Spinal cord (tissue), 9 donors: ENCODE measurements at regions not wholly inside any gene's neighbourhood (a gene's known extent, or its start where the extent isn't known, plus 50 kb on each side); places are given as distances from the start of the nearest gene placed in this dataset.

Experiments
- DNase-seq, 6 donors: peaks; one replicate each; pipeline versions ENCODE4 v3.0.0 to v3.0.0-alpha.2; 2013 to 2015; ENCODE audit warnings: low spot score in 6 of 6, low read depth in 4 of 6
- H3K27ac ChIP-seq: one replicate; pipeline ENCODE4 v1.5.1; 2013; ENCODE audit warnings: low read depth, low read length, control low read depth
- H3K27me3 ChIP-seq: one replicate; pipeline ENCODE4 v1.6.1; 2013; ENCODE audit warnings: low read length; ENCODE audit not compliant: control insufficient read depth, insufficient read depth
- H3K36me3 ChIP-seq: one replicate; pipeline ENCODE4 v1.6.1; 2013; ENCODE audit warnings: low read length; ENCODE audit not compliant: control insufficient read depth, insufficient read depth
- H3K4me1 ChIP-seq: one replicate; pipeline ENCODE4 v1.6.1; 2013; ENCODE audit warnings: low read length; ENCODE audit not compliant: control insufficient read depth, insufficient read depth
- H3K4me3 ChIP-seq: one replicate; pipeline ENCODE4 v1.5.1; 2013; ENCODE audit warnings: low read depth, low read length, control low read depth
- H3K9me3 ChIP-seq: one replicate; pipeline ENCODE4 v1.6.1; 2013; ENCODE audit warnings: low read length; ENCODE audit not compliant: control insufficient read depth, insufficient read depth
- WGBS: methylation state at CpG from one replicate; pipeline ENCODE4 v1.1.5; 2013; ENCODE audit warnings: missing lambda C conversion rate; ENCODE audit not compliant: insufficient coverage; 5-methylcytosine and 5-hydroxymethylcytosine counted together
- donor health status: healthy.

GRCh38 chr3:94709249-94709902 is 646.5 kb downstream of the NSUN3 start:
- no peaks in the 10 kb centered on the region for H3K27me3 ChIP-seq
- no peaks in the 10 kb centered on the region for H3K4me1 ChIP-seq
- H3K4me3 ChIP-seq: no peak overlapping the region
- WGBS: 14% methylated on average over 1 of the region's 1 CpG
- no peaks in the 10 kb centered on the region for H3K9me3 ChIP-seq
- no peaks in the 10 kb centered on the region for H3K36me3 ChIP-seq
- no peak overlapping the region for H3K27ac ChIP-seq
- DNase-seq: no peak

DNA sequence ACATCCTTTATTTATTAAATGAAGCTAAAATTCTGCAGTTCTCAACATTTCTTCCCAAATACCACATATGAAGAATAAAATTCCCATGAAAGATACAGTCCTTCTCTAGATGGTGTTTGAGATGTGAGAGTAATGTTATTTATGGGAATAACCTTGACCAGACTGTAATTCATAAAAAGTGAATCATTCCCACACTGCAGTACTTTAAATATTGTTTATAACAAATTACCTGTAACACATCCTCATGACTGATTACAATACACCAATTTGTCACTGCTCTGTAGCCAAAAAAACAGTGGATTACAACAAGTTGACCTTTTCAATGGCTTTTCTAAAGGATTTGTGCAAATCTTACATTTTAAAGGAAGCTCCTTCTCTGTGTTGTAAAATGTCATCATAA is 651.3 kb downstream of the NSUN3 start:
- DNase-seq: peak in 1 of 6 donors; percentile 7
- H3K36me3 ChIP-seq: no peaks in the 10 kb centered on the region
- no peak overlapping the region for H3K27ac ChIP-seq
- no peak overlapping the region for H3K4me3 ChIP-seq
- no peaks in the 10 kb centered on the region for H3K4me1 ChIP-seq
- no peaks in the 10 kb centered on the region for H3K27me3 ChIP-seq
- H3K9me3 ChIP-seq: no peaks in the 10 kb centered on the region

DNA sequence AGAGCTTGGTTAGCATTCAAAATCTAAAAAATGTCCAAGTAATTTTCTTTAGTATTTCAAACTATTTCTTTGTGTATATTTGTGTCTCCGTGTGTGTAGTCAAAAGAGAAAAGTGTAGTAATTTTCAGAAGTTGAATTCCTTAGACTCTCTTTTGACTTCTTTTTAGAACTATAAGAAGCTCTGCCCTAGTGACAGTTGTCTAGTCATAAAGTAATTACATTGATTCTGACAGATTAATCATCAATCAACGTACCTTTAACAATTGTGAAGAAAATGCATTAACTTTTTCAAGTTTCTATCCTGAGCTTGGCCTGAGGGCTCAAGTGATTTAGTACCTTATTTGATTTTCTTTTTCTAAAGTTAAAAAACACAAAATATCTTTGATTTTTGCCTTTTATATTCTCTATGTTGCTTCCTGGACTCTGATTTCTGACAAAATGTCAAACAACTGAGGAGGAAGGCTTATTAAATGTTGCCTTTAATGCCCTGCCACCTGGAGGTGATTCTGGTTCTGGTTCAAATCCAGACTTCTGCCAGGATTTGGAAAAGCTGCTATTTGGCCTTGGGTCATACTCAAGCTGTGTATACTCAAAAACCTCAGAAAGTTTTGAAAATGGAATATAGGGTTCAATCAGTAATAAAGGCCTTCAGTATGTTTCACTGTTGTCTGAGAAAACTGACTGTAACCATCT is 653.6 kb downstream of the NSUN3 start:
- H3K27ac ChIP-seq: no peak overlapping the region
- H3K36me3 ChIP-seq: no peaks in the 10 kb centered on the region
- H3K4me3 ChIP-seq: no peak overlapping the region
- H3K4me1 ChIP-seq: no peaks in the 10 kb centered on the region
- H3K9me3 ChIP-seq: no peaks in the 10 kb centered on the region
- no peaks in the 10 kb centered on the region for H3K27me3 ChIP-seq
- WGBS: no CpG with 5 or more reads among the region's 2 CpGs
- DNase-seq: peak in 1 of 6 donors; percentile 13

DNA sequence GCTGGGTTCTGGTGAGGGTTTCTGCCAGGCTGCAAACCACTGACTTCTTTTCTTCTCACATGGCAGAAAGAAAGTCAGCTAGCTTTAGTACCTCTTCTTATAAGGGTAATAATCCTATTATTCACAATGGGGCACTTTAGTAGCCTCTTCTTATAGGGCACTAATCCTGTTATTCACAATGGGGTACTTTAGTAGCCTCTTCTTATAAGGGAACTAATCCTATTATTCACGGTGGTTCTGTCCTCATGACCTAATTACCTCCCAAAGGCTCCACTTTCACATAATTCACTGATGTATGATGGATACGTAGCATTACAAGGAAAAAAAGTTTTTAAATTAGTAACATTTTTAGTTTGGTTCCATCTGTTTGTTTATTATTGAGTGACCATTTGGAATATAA is 671.3 kb downstream of the NSUN3 start:
- Histone ChIP-seq H3K27ac (no peak overlapping the region), H3K4me3 (no peak overlapping the region), H3K27me3 (no peaks in the 10 kb centered on the region), H3K36me3 (no peaks in the 10 kb centered on the region), H3K4me1 (no peaks in the 10 kb centered on the region), H3K9me3 (no peaks in the 10 kb centered on the region)
- DNase-seq: no peak
- WGBS: no CpG with 5 or more reads among the region's 2 CpGs

- no peaks in the 10 kb centered on the region for H3K27me3 ChIP-seq
- no peaks in the 10 kb centered on the region for H3K36me3 ChIP-seq
- no CpG with 5 or more reads among the region's 2 CpGs for WGBS
- H3K27ac ChIP-seq: no peak overlapping the region
- no peaks in the 10 kb centered on the region for H3K9me3 ChIP-seq
- H3K4me3 ChIP-seq: no peak overlapping the region
- no peak for DNase-seq
- no peaks in the 10 kb centered on the region for H3K4me1 ChIP-seq
These were observed 672.5 kb downstream of the NSUN3 start for GRCh38 chr3:94735354-94735753.

DNA sequence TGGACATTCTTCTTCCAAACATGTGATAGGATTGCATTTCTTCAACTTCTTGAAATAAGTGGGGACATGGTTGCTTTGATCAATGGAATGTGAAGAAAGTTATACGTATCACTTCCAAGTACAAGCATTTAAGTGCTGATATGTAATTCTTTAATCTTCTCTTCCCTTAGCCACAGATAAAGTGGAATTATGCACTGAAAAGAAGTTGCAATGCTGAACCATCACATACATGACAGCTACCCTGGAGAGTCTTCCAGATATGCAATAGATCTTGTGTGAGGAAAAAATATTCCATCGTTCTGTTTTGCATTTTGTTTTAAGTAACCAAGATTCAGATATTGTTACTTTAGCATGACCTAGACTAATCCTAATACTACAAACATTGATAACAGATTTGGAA is 674.3 kb downstream of the NSUN3 start:
- Histone ChIP-seq H3K27me3 (no peaks in the 10 kb centered on the region), H3K4me1 (no peaks in the 10 kb centered on the region), H3K9me3 (no peaks in the 10 kb centered on the region), H3K27ac (no peak overlapping the region), H3K4me3 (no peak overlapping the region), H3K36me3 (no peaks in the 10 kb centered on the region)
- WGBS: no CpG with 5 or more reads among the region's 2 CpGs
- no peak for DNase-seq

DNA sequence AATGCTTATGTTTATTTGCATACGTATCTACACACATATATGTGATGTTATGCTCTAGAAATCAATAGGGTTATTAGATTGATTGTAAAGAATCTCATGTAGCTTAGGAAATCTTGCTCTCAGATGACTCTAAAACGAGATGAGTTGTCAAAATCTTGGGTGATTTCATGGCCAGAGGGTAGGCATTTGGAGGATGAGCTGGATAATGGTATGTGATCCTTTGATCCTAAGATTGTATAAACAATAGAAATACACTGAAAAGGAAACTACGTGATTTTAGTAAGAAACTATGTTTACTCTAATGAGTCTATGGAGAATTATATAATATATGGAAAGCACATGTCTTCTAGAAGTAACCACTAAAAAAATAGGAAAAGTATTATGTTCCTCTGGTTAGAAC is 676.6 kb downstream of the NSUN3 start:
- Histone ChIP-seq H3K36me3 (no peaks in the 10 kb centered on the region), H3K27me3 (no peaks in the 10 kb centered on the region), H3K9me3 (no peaks in the 10 kb centered on the region), H3K27ac (no peak overlapping the region), H3K4me3 (no peak overlapping the region), H3K4me1 (no peaks in the 10 kb centered on the region)
- WGBS: 20% methylated on average over 1 of the region's 3 CpGs
- no peak for DNase-seq

- WGBS: 86% methylated on average over 2 of the region's 5 CpGs
- Histone ChIP-seq H3K4me1 (no peaks in the 10 kb centered on the region), H3K27me3 (no peaks in the 10 kb centered on the region), H3K36me3 (no peaks in the 10 kb centered on the region), H3K4me3 (no peak overlapping the region), H3K27ac (no peak overlapping the region), H3K9me3 (no peaks in the 10 kb centered on the region)
- DNase-seq: no peak
These were observed 695.9 kb downstream of the NSUN3 start for GRCh38 chr3:94758751-94759150.

- WGBS: no CpG with 5 or more reads among the region's 1 CpG
- Histone ChIP-seq H3K4me3 (no peak overlapping the region), H3K9me3 (no peaks in the 10 kb centered on the region), H3K36me3 (no peaks in the 10 kb centered on the region), H3K27me3 (no peaks in the 10 kb centered on the region), H3K4me1 (no peaks in the 10 kb centered on the region), H3K27ac (no peak overlapping the region)
- DNase-seq: no peak
These were observed 709.5 kb downstream of the NSUN3 start for GRCh38 chr3:94772402-94772801.

DNA sequence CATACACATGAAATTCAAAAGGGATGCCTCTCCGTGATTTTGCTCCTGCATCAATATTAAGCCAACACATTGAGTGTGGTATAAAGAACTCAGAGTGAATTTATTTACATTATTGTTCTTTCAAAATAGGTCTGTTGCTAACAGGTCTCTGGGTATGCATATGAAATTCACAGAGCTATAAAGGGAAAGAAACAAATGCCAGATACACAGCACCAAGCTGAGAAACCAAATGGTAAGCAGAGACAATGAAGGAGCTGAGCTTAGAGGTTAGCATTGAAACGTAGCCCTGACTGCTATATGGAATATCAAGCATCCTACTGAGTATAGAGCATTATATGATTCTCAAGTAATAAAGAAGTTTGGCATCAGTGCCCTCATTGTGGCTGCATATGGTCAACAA is 712.9 kb downstream of the NSUN3 start:
- H3K36me3 ChIP-seq: no peaks in the 10 kb centered on the region
- no peak overlapping the region for H3K4me3 ChIP-seq
- no peaks in the 10 kb centered on the region for H3K27me3 ChIP-seq
- H3K4me1 ChIP-seq: no peaks in the 10 kb centered on the region
- DNase-seq: peak in 2 of 6 donors; percentile 12 to 65
- WGBS: no CpG with 5 or more reads among the region's 2 CpGs
- no peak overlapping the region for H3K27ac ChIP-seq
- H3K9me3 ChIP-seq: no peaks in the 10 kb centered on the region
